Bronchial epithelial cell (primary cell): ENCODE measurements at regions not wholly inside any gene's neighbourhood (a gene's known extent, or its start where the extent isn't known, plus 50 kb on each side); places are given as distances from the start of the nearest gene placed in this dataset.
"Not testable (repeated sequence)": the region's sequence is repeated elsewhere in the genome, so short reads cannot be mapped to it uniquely, and the experiment has no call there.

Experiments
- DNase-seq: peaks from one replicate; pipeline ENCODE4 v3.0.0-alpha.2; 2010; ENCODE audit warnings: low read depth
- FAIRE-seq: peaks from 2 replicates; lab custom pipeline; 2011; peaks lifted over from hg19 to GRCh38; lab: Jason Lieb, UNC
- H3K27me3 ChIP-seq: 2 replicates; pipeline ENCODE4 v1.5.1; 2011; ENCODE audit warnings: low read length; ENCODE audit not compliant: control insufficient read depth, insufficient read depth
- H3K36me3 ChIP-seq: 2 replicates; pipeline ENCODE4 v1.5.1; 2011; ENCODE audit warnings: low read length; ENCODE audit not compliant: control insufficient read depth, insufficient read depth
- H3K4me3 ChIP-seq: 2 replicates; pipeline ENCODE4 v1.5.1; 2011; ENCODE audit warnings: mild to moderate bottlenecking, low read depth, low read length, control low read depth
- CTCF ChIP-seq: IDR thresholded peaks from 2 replicates; pipeline ENCODE4 v1.5.1; 2011; ENCODE audit warnings: mild to moderate bottlenecking, moderate library complexity, low read length, control low read depth, inconsistent platforms; ENCODE audit not compliant: insufficient read depth, severe bottlenecking

- not testable (repeated sequence) for FAIRE-seq, DNase-seq, H3K27me3 ChIP-seq
These were observed 76.4 kb upstream of the TMSB4Y start for GRCh38 chrY:13627323-13627722.

GRCh38 chrY:13615943-13616304 is 87.8 kb upstream of the TMSB4Y start:
- no peak for FAIRE-seq
- no peaks in the 10 kb centered on the region for H3K36me3 ChIP-seq
- TF ChIP-seq CTCF = no peak
- DNase-seq = no peak
- H3K27me3 ChIP-seq = no peaks in the 10 kb centered on the region
- no peak overlapping the region for H3K4me3 ChIP-seq

More at GRCh38 chrY:13627323-13627722, 76.4 kb upstream of the TMSB4Y start:
- not testable (repeated sequence) for H3K36me3 ChIP-seq, H3K4me3 ChIP-seq

GRCh38 chrY:13615301-13615942 is 88.3 kb upstream of the TMSB4Y start:
- FAIRE-seq (no peak), DNase-seq (peak; percentile 13)
- no peak overlapping the region for H3K4me3 ChIP-seq
- no peaks in the 10 kb centered on the region for H3K27me3 ChIP-seq
- TF ChIP-seq CTCF = no peak
- H3K36me3 ChIP-seq = no peaks in the 10 kb centered on the region

GRCh38 chrY:13612916-13613315 is 90.8 kb upstream of the TMSB4Y start:
- no peak for FAIRE-seq
- Histone ChIP-seq H3K4me3 (no peak overlapping the region), H3K27me3 (no peaks in the 10 kb centered on the region), H3K36me3 (no peaks in the 10 kb centered on the region)
- no peak for TF ChIP-seq CTCF
- DNase-seq = no peak

- Histone ChIP-seq H3K27me3 (no peaks in the 10 kb centered on the region), H3K36me3 (no peaks in the 10 kb centered on the region), H3K4me3 (no peak overlapping the region)
- no peak for FAIRE-seq
- no peak for DNase-seq
- TF ChIP-seq CTCF = no peak
These were observed 91.7 kb upstream of the TMSB4Y start for GRCh38 chrY:13611965-13612364.

GRCh38 chrY:13592450-13592849 is 111.2 kb upstream of the TMSB4Y start:
- DNase-seq = no peak
- Histone ChIP-seq H3K36me3 (no peaks in the 10 kb centered on the region), H3K4me3 (no peak overlapping the region), H3K27me3 (no peaks in the 10 kb centered on the region)
- TF ChIP-seq CTCF = no peak
- FAIRE-seq = no peak

GRCh38 chrY:13570931-13571330 is 91.1 kb upstream of the UTY start:
- DNase-seq = not testable (repeated sequence)

More at GRCh38 chrY:13570931-13571330, 91.1 kb upstream of the UTY start:
- not testable (repeated sequence) for H3K27me3 ChIP-seq, H3K4me3 ChIP-seq, FAIRE-seq, H3K36me3 ChIP-seq
